HEK293 (cell line): ENCODE measurements at regions not wholly inside any gene's neighbourhood (a gene's known extent, or its start where the extent isn't known, plus 50 kb on each side); places are given as distances from the start of the nearest gene placed in this dataset.

Source experiments
- CTCF ChIA-PET: fragments of 350-600 bp; formaldehyde crosslinking; extraction: SDS; loops from one replicate; lab custom pipeline; 2021; ENCODE audit warnings: antibody characterized with exemption; lab: Yijun Ruan, JAX
- POLR2A ChIA-PET: fragments of 300-600 bp; formaldehyde crosslinking; extraction: SDS; loops from one replicate; lab custom pipeline; 2020; ENCODE audit warnings: antibody characterized with exemption, inconsistent platforms; lab: Yijun Ruan, JAX
- H3K27ac ChIP-seq: fragments of 200-500 bp; sonication (Bioruptor generic); 2 replicates; pipeline ENCODE4 v1.5.1; 2014; ENCODE audit warnings: low read depth, low read length, control low read depth, inconsistent platforms; ENCODE audit errors: extremely low read depth
- H3K36me3 ChIP-seq, 2 experiments: fragments of 200-500 bp in 1 of 2; sonication (Bioruptor generic) in 1 of 2; 1 replicate in 1 of 2; 2 replicates in 1 of 2; pipeline ENCODE4 v1.5.1; 2014 to 2017; ENCODE audit warnings: inconsistent platforms in 2 of 2, low read length in 2 of 2; ENCODE audit not compliant: control insufficient read depth in 2 of 2, insufficient read depth in 1 of 2
- H3K4me1 ChIP-seq: fragments of 200-500 bp; sonication (Bioruptor generic); 2 replicates; pipeline ENCODE4 v1.5.1; 2014; ENCODE audit warnings: mild to moderate bottlenecking, low read length, inconsistent platforms; ENCODE audit not compliant: control insufficient read depth, insufficient read depth
- H3K4me3 ChIP-seq: 2 replicates; pipeline ENCODE4 v1.5.1; 2011; ENCODE audit warnings: low read depth, mild to moderate bottlenecking, control low read depth, low read length, moderate library complexity
- H3K9me3 ChIP-seq: fragments of 200-500 bp; sonication (Bioruptor generic); 2 replicates; pipeline ENCODE4 v1.5.1; 2014; ENCODE audit warnings: low read depth, low read length, inconsistent platforms; ENCODE audit not compliant: control insufficient read depth, insufficient read depth
- GLI2 ChIP-seq: fragments of 450-650 bp; formaldehyde crosslinking; IDR thresholded peaks from 2 replicates; pipeline ENCODE4; 2017; ENCODE audit warnings: missing biosample characterization, missing genetic modification characterization, low read depth, borderline replicate concordance
- KLF1 ChIP-seq: fragments of 450-650 bp; formaldehyde crosslinking; IDR thresholded peaks from 2 replicates; pipeline ENCODE4 v1.5.1; 2016; ENCODE audit warnings: missing biosample characterization, missing genetic modification characterization
- KLF16 ChIP-seq: fragments of 450-650 bp; formaldehyde crosslinking; IDR thresholded peaks from 2 replicates; pipeline ENCODE4 v1.5.1; 2017; ENCODE audit warnings: missing biosample characterization, missing genetic modification characterization
- PRDM2 ChIP-seq: fragments of 450-650 bp; formaldehyde crosslinking; IDR thresholded peaks from 2 replicates; pipeline ENCODE4 v1.5.1; 2016; ENCODE audit warnings: missing biosample characterization, missing genetic modification characterization, borderline replicate concordance
- REPIN1 ChIP-seq: fragments of 450-650 bp; formaldehyde crosslinking; IDR thresholded peaks from 2 replicates; pipeline ENCODE4 v1.5.1; 2017; ENCODE audit warnings: missing biosample characterization, missing genetic modification characterization, low read depth
- ZBTB1 ChIP-seq: fragments of 450-650 bp; formaldehyde crosslinking; IDR thresholded peaks from 2 replicates; pipeline ENCODE4 v1.5.1; 2016; ENCODE audit warnings: missing biosample characterization, missing genetic modification characterization
- ZBTB20 ChIP-seq: fragments of 450-650 bp; formaldehyde crosslinking; IDR thresholded peaks from 2 replicates; pipeline ENCODE4 v1.5.1; 2016; ENCODE audit warnings: missing biosample characterization, missing genetic modification characterization
- ZBTB21 ChIP-seq: fragments of 450-650 bp; formaldehyde crosslinking; IDR thresholded peaks from 2 replicates; pipeline ENCODE4 v1.5.1; 2017; ENCODE audit warnings: missing biosample characterization, missing genetic modification characterization
- ZBTB48 ChIP-seq: fragments of 450-650 bp; formaldehyde crosslinking; IDR thresholded peaks from 2 replicates; pipeline ENCODE4 v1.5.1; 2016; ENCODE audit warnings: missing biosample characterization, missing genetic modification characterization
- ZFHX2 ChIP-seq: fragments of 450-650 bp; formaldehyde crosslinking; conservative IDR thresholded peaks from 2 replicates; pipeline ENCODE4 v1.5.1; 2016; ENCODE audit warnings: missing biosample characterization, missing genetic modification characterization
- ZNF138 ChIP-seq: fragments of 450-650 bp; formaldehyde crosslinking; IDR thresholded peaks from 2 replicates; pipeline ENCODE4 v1.5.1; 2016; ENCODE audit warnings: missing biosample characterization, missing genetic modification characterization, borderline replicate concordance
- ZNF248 ChIP-seq: fragments of 450-650 bp; formaldehyde crosslinking; IDR thresholded peaks from 2 replicates; pipeline ENCODE4 v1.5.1; 2017; ENCODE audit warnings: missing biosample characterization, missing genetic modification characterization
- ZNF423 ChIP-seq: fragments of 450-650 bp; formaldehyde crosslinking; IDR thresholded peaks from 2 replicates; pipeline ENCODE4 v1.5.1; 2016; ENCODE audit warnings: missing biosample characterization, missing genetic modification characterization
- ZNF433 ChIP-seq: fragments of 450-650 bp; formaldehyde crosslinking; IDR thresholded peaks from 2 replicates; pipeline ENCODE4 v1.5.1; 2016; ENCODE audit warnings: missing biosample characterization, missing genetic modification characterization, low read depth
- ZNF514 ChIP-seq: fragments of 450-650 bp; formaldehyde crosslinking; IDR thresholded peaks from 2 replicates; pipeline ENCODE4 v1.5.1; 2016; ENCODE audit warnings: missing biosample characterization, missing genetic modification characterization
- ZNF558 ChIP-seq: fragments of 450-650 bp; formaldehyde crosslinking; IDR thresholded peaks from 2 replicates; pipeline ENCODE4 v1.5.1; 2016; ENCODE audit warnings: missing biosample characterization, missing genetic modification characterization
- ZNF660 ChIP-seq: fragments of 450-650 bp; IDR thresholded peaks from 2 replicates; pipeline ENCODE4 v1.5.1; 2018; ENCODE audit warnings: missing biosample characterization, mild to moderate bottlenecking, missing genetic modification characterization
- ZNF664 ChIP-seq: fragments of 450-650 bp; formaldehyde crosslinking; IDR thresholded peaks from 2 replicates; pipeline ENCODE4 v1.5.1; 2016; ENCODE audit warnings: missing biosample characterization, missing genetic modification characterization
- ZNF704 ChIP-seq: fragments of 450-650 bp; formaldehyde crosslinking; IDR thresholded peaks from 2 replicates; pipeline ENCODE4 v1.5.1; 2016; ENCODE audit warnings: missing biosample characterization, missing genetic modification characterization
- ZNF777 ChIP-seq: fragments of 450-650 bp; formaldehyde crosslinking; IDR thresholded peaks from 2 replicates; pipeline ENCODE4 v1.5.1; 2017; ENCODE audit warnings: missing biosample characterization, missing genetic modification characterization, borderline replicate concordance
- TF ChIP-seq, protein P1 (sequence below): fragments of 450-650 bp; formaldehyde crosslinking; IDR thresholded peaks from 2 replicates; pipeline ENCODE4 v1.5.1; 2016; ENCODE audit warnings: missing biosample characterization, missing genetic modification characterization
- TF ChIP-seq, protein P2 (sequence below): fragments of 450-650 bp; formaldehyde crosslinking; IDR thresholded peaks from 2 replicates; pipeline ENCODE4 v1.5.1; 2016; ENCODE audit warnings: missing biosample characterization, missing genetic modification characterization

GRCh38 chr7:17595546-17595945, 297.1 kb downstream of the AHR start (continued):
- TF ChIP-seq ZNF514 = no peak
- no peak for TF ChIP-seq ZNF558 (tag by site-specific recombination)
- no peak for TF ChIP-seq KLF16 (tag by site-specific recombination)
- no peak for TF ChIP-seq ZBTB1 (tag by site-specific recombination)
- TF ChIP-seq, protein P1, sequence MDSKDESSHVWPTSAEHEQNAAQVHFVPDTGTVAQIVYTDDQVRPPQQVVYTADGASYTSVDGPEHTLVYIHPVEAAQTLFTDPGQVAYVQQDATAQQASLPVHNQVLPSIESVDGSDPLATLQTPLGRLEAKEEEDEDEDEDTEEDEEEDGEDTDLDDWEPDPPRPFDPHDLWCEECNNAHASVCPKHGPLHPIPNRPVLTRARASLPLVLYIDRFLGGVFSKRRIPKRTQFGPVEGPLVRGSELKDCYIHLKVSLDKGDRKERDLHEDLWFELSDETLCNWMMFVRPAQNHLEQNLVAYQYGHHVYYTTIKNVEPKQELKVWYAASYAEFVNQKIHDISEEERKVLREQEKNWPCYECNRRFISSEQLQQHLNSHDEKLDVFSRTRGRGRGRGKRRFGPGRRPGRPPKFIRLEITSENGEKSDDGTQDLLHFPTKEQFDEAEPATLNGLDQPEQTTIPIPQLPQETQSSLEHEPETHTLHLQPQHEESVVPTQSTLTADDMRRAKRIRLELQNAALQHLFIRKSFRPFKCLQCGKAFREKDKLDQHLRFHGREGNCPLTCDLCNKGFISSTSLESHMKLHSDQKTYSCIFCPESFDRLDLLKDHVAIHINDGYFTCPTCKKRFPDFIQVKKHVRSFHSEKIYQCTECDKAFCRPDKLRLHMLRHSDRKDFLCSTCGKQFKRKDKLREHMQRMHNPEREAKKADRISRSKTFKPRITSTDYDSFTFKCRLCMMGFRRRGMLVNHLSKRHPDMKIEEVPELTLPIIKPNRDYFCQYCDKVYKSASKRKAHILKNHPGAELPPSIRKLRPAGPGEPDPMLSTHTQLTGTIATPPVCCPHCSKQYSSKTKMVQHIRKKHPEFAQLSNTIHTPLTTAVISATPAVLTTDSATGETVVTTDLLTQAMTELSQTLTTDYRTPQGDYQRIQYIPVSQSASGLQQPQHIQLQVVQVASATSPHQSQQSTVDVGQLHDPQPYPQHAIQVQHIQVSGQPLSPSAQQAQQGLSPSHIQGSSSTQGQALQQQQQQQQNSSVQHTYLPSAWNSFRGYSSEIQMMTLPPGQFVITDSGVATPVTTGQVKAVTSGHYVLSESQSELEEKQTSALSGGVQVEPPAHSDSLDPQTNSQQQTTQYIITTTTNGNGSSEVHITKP (tag by site-specific recombination) = no peak
- TF ChIP-seq ZNF660 = no peak
- no peak for TF ChIP-seq KLF1 (tag by site-specific recombination)

- Histone ChIP-seq H3K4me1 (peaks cover 12% of the 10 kb centered on the region), H3K4me3 (no peak overlapping the region), H3K36me3 (no peaks in the 10 kb centered on the region), H3K27ac (no peak overlapping the region), H3K9me3 (no peaks in the 10 kb centered on the region)
- TF ChIP-seq ZBTB21 (tag by site-specific recombination) = no peak
- TF ChIP-seq ZFHX2 (tag by site-specific recombination) = no peak
- TF ChIP-seq ZBTB48 (tag by site-specific recombination) = no peak
- ChIA-PET CTCF (interaction anchor here (0.9 kb wide), 1 partner anchor 49 kb away, joined by 4 read pairs; no protein-coding TSS in a partner anchor), POLR2A (no interaction called here)
These were observed 299.9 kb downstream of the AHR start for GRCh38 chr7:17598305-17598704.

DNA sequence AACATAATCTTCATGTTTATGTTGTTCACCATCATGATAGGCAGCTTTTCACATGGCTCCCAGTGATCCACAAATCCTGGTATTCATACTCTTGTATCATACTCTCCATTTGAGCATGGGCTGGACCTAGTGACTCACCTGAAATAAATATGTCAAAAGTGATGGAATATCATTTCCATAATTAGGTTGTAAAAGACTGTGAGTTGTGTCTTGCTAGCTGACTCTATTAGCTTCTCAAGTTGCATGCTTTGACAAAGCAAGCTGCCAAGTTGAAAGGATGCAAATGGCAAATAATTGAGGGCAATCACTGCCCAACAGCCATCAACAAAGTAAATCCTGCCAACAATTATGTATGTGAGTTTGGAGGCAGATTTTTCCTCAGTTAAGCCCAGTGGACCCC, 300.4 kb downstream of the AHR start:
- peaks cover 12% of the 10 kb centered on the region for H3K4me1 ChIP-seq
- no peaks in the 10 kb centered on the region for H3K36me3 ChIP-seq
- ChIA-PET POLR2A (interaction anchor here (1.4 kb wide), 1 partner anchor 12 kb away, joined by 3 read pairs; no protein-coding TSS in a partner anchor), CTCF (interaction anchor here (0.9 to 1.0 kb wide), 2 partner anchors 41 to 48 kb away, joined by 3 to 4 read pairs; no protein-coding TSS in a partner anchor)
- no peaks in the 10 kb centered on the region for H3K9me3 ChIP-seq
- H3K4me3 ChIP-seq = no peak overlapping the region
- H3K27ac ChIP-seq = no peak overlapping the region
- no peak for TF ChIP-seq ZNF248
- TF ChIP-seq PRDM2 (tag by site-specific recombination) = no peak
- TF ChIP-seq ZNF138 = no peak
- TF ChIP-seq ZNF704 (tag by site-specific recombination) = no peak
- TF ChIP-seq ZNF423 (tag by site-specific recombination) = no peak
- TF ChIP-seq ZNF433 = no peak
- no peak for TF ChIP-seq ZNF664 (tag by site-specific recombination)
- no peak for TF ChIP-seq ZBTB20 (tag by site-specific recombination)
- no peak for TF ChIP-seq ZNF777 (tag by site-specific recombination)
- TF ChIP-seq GLI2 (tag by site-specific recombination) = 0 out of 2 replicates have a peak, but pooled peaks have one; percentile 44
- TF ChIP-seq, protein P2, sequence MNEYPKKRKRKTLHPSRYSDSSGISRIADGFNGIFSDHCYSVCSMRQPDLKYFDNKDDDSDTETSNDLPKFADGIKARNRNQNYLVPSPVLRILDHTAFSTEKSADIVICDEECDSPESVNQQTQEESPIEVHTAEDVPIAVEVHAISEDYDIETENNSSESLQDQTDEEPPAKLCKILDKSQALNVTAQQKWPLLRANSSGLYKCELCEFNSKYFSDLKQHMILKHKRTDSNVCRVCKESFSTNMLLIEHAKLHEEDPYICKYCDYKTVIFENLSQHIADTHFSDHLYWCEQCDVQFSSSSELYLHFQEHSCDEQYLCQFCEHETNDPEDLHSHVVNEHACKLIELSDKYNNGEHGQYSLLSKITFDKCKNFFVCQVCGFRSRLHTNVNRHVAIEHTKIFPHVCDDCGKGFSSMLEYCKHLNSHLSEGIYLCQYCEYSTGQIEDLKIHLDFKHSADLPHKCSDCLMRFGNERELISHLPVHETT (tag by site-specific recombination) = peak; percentile 88
- TF ChIP-seq REPIN1 (tag by site-specific recombination) = no peak
